GM12864 (cell line): ENCODE measurements at regions not wholly inside any gene's neighbourhood (a gene's known extent, or its start where the extent isn't known, plus 50 kb on each side); places are given as distances from the start of the nearest gene placed in this dataset.

Experiments used
- DNase-seq: peaks from one replicate; pipeline ENCODE4 v3.0.0-alpha.2; 2011; ENCODE audit warnings: low read depth
- H3K4me3 ChIP-seq: 2 replicates; pipeline ENCODE4 v1.5.1; 2011; ENCODE audit warnings: mild to moderate bottlenecking, low read depth, low read length, control low read depth
- CTCF ChIP-seq: IDR thresholded peaks from 2 replicates; pipeline ENCODE4 v1.5.1; 2011; ENCODE audit warnings: low read depth, mild to moderate bottlenecking, moderate library complexity, low read length, control low read depth, inconsistent platforms; ENCODE audit errors: missing control alignments

GRCh38 chr13:73974051-73974450 is 160.2 kb downstream of the KLF12 start:
- no peak overlapping the region for H3K4me3 ChIP-seq
- DNase-seq = no peak
- TF ChIP-seq CTCF = no peak

- DNase-seq = no peak
- TF ChIP-seq CTCF = no peak
- peak overlapping the region; percentile 43; the same call in 1 of the 2 replicates for H3K4me3 ChIP-seq
These were observed 161.0 kb downstream of the KLF12 start for GRCh38 chr13:73973156-73973555.

GRCh38 chr13:73972545-73972944 is 161.7 kb downstream of the KLF12 start:
- no peak for DNase-seq
- peak overlapping the region; percentile 43 for H3K4me3 ChIP-seq
- TF ChIP-seq CTCF = no peak

GRCh38 chr13:73971481-73971880 is 162.7 kb downstream of the KLF12 start:
- no peak overlapping the region for H3K4me3 ChIP-seq

GRCh38 chr13:73970421-73971055 is 163.7 kb downstream of the KLF12 start:
- no peak for DNase-seq
- no peak overlapping the region for H3K4me3 ChIP-seq
- TF ChIP-seq CTCF = no peak

More at GRCh38 chr13:73971481-73971880, 162.7 kb downstream of the KLF12 start:
- TF ChIP-seq CTCF = no peak
- DNase-seq = no peak

- no peak overlapping the region for H3K4me3 ChIP-seq
- no peak for TF ChIP-seq CTCF
- peak; percentile 89 for DNase-seq
These were observed 166.6 kb downstream of the KLF12 start for GRCh38 chr13:73967397-73968165.
